Stimulated activated naive CD4-positive, alpha-beta T cell (primary cell): ENCODE measurements at regions not wholly inside any gene's neighbourhood (a gene's known extent, or its start where the extent isn't known, plus 50 kb on each side); places are given as distances from the start of the nearest gene placed in this dataset.

Experiments used
- DNase-seq, 6 experiments: peaks; one replicate each; lab custom pipeline; 2025; lab: John Stamatoyannopoulos, UW

DNA sequence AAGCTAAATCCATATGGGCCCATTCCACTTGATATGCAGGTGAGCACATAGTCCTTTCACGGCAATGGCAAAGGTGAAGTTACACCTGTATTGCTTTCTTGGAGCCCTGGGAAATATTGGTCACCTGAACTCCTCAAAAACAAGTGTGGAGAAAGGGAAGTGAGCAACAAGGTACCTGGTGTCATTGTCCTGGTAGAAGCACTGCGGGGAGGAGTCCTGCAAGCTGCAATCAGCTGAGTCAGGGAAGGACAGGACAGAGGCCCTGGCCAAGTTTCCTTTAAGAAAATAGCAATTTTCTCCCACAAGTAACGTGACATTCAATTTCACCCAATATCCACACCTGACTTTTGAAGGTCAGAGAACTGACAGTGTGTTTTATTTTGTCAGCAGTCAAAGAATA is 389.1 kb downstream of the IRS2 start:
- DNase-seq = no peak

DNA sequence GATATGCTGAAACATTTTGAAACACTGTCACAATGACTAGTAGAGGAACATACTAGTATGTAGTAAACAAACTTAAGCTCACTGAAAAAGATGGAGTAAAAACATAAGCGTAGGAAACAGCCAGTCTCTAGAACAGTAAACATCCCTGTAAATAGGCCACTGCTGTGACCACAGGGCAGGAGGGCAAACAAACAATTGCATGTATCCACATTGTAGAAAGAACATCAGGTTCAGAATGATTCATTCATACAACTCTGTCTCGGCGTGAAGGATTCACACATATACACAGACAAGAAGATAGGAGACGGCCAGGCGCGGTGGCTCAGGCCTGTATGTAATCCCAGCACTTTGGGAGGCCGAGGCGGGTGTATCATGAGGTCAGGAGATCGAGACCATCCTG is 390.1 kb downstream of the IRS2 start:
- DNase-seq = no peak

DNA sequence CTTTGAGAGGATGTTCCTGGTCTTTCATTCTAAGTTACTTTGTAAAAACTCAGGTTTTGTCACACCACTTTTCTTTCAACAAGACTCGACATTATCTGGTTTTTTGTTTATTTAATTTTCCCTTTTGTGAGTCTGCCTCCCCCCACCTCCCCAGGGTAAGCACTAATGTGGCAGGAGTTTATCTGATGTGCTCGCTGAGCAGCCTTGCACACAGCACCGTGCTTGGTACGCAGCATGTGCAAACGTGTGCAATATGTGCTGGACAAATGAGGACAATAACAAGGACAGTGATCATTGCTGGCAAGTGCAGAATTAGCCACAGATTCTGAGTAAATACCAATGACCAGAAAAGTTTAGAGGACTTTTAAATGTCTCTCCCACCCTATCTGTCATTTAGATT is 391.4 kb downstream of the IRS2 start:
- DNase-seq = no peak

- no peak for DNase-seq
Observed at GRCh38 chr13:109394311-109394988, 391.9 kb downstream of the IRS2 start.

- no peak for DNase-seq
Observed at GRCh38 chr13:109393045-109393444, 393.3 kb downstream of the IRS2 start.

DNA sequence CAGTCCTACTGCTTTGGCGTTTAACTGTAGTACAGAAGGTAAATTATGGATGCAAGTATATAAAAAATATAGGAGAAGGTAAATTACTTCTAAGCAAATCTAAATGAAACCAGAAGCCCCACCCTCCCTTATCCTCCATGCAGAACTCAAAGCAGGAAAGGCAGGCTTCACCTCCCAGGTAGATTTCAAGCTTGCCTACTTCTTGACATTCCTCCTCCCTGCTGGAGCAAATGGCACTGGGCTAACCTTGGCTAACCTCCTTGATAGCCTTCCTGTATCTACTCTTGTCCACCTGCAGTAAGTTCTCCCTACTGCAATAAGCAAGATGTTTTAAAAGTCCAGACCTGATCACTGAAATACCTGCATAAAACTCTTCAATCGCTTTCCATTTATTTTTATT is 396.0 kb downstream of the IRS2 start:
- no peak for DNase-seq

DNA sequence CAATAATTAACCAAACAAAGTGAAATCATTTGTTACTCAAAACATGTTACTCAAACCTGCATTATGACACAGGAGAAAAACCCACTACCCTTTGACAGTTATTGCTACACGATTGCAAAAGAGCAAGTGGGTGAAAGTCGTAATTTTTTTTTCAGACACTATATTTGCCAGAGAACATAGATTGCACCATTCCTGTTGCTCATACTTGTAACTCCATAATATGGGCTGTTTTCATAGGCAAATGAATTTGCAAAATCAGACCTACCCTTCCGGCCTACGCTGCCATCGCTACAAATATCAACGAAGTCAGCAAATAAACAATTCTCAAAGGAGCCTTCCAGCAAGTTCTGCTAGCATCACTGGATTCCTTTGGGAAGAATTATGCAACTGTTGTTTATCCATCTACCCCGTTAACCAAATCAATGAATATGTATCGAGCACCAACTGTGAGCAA is 396.5 kb downstream of the IRS2 start:
- DNase-seq = no peak

DNA sequence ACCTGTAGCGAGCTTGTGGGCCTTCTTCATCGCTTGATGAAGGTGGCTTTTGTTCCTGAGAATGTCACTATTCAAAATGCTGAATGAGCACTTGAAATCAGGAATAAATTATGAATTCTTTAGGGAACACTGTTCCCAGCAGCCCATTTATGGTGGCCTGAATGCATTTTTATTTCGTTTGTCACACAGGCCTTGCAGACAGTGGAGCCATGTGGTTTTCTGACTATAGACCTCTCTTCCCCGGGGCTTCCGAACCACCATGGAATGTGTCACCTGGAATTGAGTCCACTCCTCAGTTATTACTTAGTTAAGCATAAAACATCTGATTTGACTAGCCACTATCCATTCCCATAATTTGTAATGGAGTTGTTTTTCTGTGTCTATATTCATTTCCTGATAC is 396.9 kb downstream of the IRS2 start:
- no peak for DNase-seq

DNA sequence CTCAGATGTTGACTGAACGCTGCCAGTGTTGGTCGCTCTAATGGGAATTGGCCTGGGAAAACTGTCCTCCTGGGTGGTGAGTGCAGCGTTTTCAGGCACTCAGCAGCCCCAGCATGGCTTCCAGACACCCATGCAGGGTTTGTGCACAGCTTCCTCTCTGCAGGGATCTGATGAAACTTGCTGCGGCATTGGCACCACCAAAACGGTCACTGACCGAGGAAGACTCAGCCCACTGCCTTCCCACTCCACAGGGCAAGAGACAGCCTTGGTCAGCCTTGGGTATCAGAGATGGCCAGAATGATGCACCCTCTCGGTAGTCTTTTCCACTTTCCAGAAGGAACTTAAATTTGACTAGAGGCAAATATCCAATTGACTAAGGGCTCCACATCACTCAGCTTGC is 398.9 kb downstream of the IRS2 start:
- no peak for DNase-seq

DNA sequence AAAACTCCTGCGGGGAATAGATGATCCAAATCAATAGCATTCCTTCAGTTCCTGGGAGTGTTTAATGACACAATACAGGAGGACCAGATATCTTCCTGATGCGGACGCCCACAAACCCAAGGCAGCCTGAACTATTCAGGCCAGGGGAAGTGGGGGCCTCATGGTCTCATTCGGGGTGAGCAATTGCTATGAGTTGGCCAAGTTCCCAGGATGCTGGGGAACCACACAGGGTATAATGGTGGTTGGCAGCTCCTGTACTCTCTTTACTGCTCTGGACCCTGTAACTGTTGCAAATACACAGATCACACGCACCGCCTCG is 401.2 kb downstream of the IRS2 start:
- no peak for DNase-seq

DNA sequence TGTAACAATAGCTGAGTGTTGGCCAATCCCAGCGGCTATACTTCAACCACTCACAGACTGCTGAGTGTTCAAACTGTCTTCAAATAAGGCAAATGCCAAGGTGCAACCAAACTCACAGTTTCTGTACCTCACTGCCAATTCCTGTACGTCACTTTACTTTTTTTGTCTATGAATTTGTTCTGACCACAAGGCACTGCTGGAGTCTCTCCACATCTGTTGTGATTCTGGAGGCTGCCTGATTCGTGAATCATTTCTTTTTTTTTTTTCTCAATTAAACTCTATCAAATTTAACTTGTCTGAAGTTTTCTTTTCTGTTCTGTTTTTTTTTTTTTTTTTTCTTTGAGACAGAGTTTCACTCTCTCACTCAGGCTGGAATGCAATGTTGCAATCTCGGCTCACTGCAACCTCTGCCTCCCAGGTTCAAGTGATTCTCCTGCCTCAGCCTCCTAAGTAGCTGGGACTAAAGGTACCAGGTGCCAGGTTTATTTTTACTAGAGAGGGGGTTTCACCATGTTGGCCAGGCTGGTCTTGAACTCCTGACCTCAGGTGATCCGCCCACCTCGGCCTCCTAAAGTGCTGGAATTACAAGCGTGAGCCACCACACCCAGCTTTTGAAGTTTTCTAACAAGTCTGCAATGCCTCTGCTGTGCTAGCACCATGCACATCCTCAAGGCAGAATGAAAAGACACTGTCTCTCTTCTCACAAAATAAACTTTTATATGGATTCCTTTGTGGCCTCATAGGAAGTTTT is 401.7 kb downstream of the IRS2 start:
- no peak for DNase-seq

DNA sequence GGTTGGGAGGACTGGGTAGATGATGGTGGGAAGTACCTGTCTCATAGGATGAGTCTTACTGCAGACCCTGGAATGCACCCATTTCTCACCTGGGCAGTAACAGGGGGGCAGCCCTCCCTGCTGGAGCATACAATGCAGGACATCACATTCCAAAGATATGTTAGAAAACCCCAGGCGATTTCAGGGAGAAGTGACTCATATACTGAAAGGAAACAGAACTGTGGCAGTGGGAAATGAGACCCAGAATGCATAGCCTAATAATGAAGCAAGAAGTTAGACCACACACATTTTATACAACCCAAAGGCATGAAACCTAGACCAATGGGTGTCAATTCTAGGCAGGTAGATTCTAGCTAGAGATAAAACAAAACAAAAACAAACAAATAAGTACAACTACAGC is 402.7 kb downstream of the IRS2 start:
- DNase-seq = no peak

DNA sequence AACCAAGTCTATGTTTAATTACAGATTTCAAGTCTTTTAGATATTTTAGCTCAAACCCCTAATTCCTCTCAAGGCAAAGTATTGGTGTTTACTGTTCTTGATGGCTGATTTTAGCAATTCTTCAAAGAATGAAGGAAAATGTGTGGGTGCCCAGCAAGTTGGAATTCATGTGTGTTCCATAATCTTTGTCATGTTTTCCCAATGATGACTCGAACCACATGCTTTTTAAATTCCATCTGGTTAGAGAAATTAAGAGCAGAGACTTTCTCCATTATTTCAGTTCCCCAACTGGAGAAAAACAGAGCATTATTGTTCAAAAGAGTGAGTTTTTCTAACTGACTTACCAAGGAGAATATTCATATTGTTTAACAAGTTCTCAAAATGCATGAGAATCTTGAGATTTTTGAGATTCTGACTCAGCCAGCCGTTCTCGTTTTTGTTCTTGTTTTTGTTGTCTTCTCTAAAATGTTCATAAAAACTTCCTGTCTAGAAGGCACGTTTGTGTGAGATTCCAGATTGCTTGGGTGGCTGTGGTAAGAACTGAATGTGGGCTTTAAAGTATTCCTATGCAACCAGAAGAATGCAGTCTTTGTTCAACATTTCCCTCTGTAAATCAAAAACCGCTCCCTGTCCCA is 404.7 kb downstream of the IRS2 start:
- DNase-seq = no peak

- DNase-seq = no peak
Observed at GRCh38 chr13:109380457-109380856, 405.9 kb downstream of the IRS2 start.

GRCh38 chr13:109379930-109380329 is 406.5 kb downstream of the IRS2 start:
- no peak for DNase-seq

GRCh38 chr13:109376936-109377335 is 409.4 kb downstream of the IRS2 start:
- DNase-seq = no peak

- no peak for DNase-seq
Observed at GRCh38 chr13:109374609-109375200, 411.7 kb downstream of the IRS2 start.

DNA sequence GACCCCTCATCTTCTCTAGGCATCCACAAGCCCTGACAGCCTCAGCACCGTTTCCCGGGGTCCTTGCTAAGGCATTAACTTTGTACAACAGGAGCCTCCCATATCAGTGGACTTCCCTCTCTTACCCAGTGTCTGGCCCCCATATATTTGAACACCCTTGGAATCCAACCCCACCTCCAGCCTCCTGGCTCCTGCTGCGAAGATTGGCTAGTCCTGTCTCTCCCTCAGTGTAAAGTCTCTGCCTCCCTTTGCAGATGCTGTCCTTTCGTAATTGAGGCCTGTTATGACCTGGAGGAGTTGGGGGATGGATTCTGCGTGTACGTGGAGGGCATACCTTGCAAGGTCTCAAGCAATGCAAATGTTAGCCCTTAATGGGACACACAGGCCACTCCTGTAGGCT is 413.7 kb downstream of the IRS2 start:
- DNase-seq = no peak

DNA sequence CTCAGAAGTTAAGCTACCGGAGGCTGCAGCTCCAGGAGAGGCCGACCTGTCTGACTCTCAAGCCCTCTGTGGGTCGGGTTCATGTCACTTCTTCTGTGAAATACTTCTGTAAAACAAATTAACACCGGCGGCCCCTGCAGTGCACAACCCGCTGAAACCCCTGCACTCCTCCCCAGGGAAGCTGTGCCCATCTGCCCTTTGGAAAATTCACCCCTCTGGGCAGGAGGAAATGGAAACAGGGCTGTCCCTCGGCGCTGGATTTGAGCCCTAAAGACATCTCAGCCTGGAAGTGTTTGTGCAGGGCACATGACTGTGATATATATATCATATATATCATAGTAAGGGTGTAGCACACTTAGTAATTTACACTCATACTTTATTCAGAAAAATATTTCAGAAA is 415.3 kb downstream of the IRS2 start:
- DNase-seq = no peak

DNA sequence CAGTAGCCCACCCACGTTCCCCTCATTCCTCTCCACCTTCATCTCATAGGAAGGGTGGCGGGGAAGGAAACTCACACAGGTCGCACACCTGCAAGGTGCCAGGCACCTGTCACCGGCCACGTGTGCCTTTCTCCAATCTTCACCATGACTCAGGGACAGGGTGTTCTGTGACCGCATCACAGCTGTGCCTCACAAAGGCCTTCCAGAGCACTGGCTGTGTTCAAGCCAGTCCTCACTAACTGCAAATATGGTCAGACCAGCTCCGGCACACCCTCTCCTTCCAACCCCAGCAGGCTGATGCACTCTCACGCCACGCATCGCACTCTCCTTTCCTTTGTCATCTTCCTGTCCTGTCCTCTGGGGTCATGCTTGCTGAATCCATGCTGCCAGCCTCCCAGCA is 415.9 kb downstream of the IRS2 start:
- no peak for DNase-seq

GRCh38 chr13:109369353-109370052 is 416.9 kb downstream of the IRS2 start:
- no peak for DNase-seq

GRCh38 chr13:109368230-109368629 is 418.2 kb downstream of the IRS2 start:
- DNase-seq = no peak
